ENCODE measurements at regions not wholly inside any gene's neighbourhood (a gene's known extent, or its start where the extent isn't known, plus 50 kb on each side); places are given as distances from the start of the nearest gene placed in this dataset.

- Histone ChIP-seq H3K9ac (ENCODE audit: insufficient read depth, low read length) (no peak overlapping the region), H3K4me2 (ENCODE audit: extremely low read depth, insufficient read depth, low read length) (no peak overlapping the region), H3K27ac (ENCODE audit: insufficient read depth, low read length) (no peak overlapping the region), H2AFZ (ENCODE audit: low read length) (no peak overlapping the region), H4K20me1 (ENCODE audit: control insufficient read depth, extremely low read depth, insufficient read depth, low read length) (no peaks in the 10 kb centered on the region), H3K9me3 (ENCODE audit: control insufficient read depth, insufficient read depth, low read depth, low read length) (no peaks in the 10 kb centered on the region), H3K36me3 (ENCODE audit: control insufficient read depth, insufficient read depth, low read length) (no peaks in the 10 kb centered on the region), H3K4me1 (ENCODE audit: control insufficient read depth, extremely low read depth, insufficient read depth, low read length) (peaks cover 2% of the 10 kb centered on the region), H3K4me3 (replicated peaks in 1 of 4; ENCODE audit: control extremely low read depth in 1 of 4, insufficient read depth in 1 of 4, low read depth in 3 of 4, low read length in 4 of 4) (no peak overlapping the region), H3K27me3 (ENCODE audit: control insufficient read depth, insufficient read depth, low read length) (no peaks in the 10 kb centered on the region), H3K79me2 (ENCODE audit: control insufficient read depth, insufficient read depth, low read length) (no peaks in the 10 kb centered on the region)
- TF ChIP-seq EZH2 (IDR thresholded peaks at IDR 0.05; ENCODE audit: low read length, missing control alignments) (no peak), CTCF (conservative IDR thresholded peaks at IDR 0.05 in 1 of 2, IDR thresholded peaks at IDR 0.05 in 1 of 2; ENCODE audit: low read depth in 1 of 2, low read length in 2 of 2) (no peak)
- DNase-seq (ENCODE audit: low read depth in 2 of 2) = no peak
Observed at GRCh38 chr2:146985753-146986152, 859.1 kb upstream of the ACVR2A start.

- H3K36me3 ChIP-seq (ENCODE audit: control insufficient read depth, insufficient read depth, low read length) = no peaks in the 10 kb centered on the region
- TF ChIP-seq EZH2 (IDR thresholded peaks at IDR 0.05; ENCODE audit: low read length, missing control alignments) (no peak), CTCF (conservative IDR thresholded peaks at IDR 0.05 in 1 of 2, IDR thresholded peaks at IDR 0.05 in 1 of 2; ENCODE audit: low read depth in 1 of 2, low read length in 2 of 2) (no peak)
- H3K27ac ChIP-seq (ENCODE audit: insufficient read depth, low read length) = no peak overlapping the region
- H3K4me2 ChIP-seq (ENCODE audit: extremely low read depth, insufficient read depth, low read length) = no peak overlapping the region
- H3K4me3 ChIP-seq (replicated peaks in 1 of 4; ENCODE audit: control extremely low read depth in 1 of 4, insufficient read depth in 1 of 4, low read depth in 3 of 4, low read length in 4 of 4) = no peak overlapping the region
- H4K20me1 ChIP-seq (ENCODE audit: control insufficient read depth, extremely low read depth, insufficient read depth, low read length) = no peaks in the 10 kb centered on the region
- no peak for DNase-seq (ENCODE audit: low read depth in 2 of 2)
- H2AFZ ChIP-seq (ENCODE audit: low read length) = no peak overlapping the region
- H3K27me3 ChIP-seq (ENCODE audit: control insufficient read depth, insufficient read depth, low read length) = no peaks in the 10 kb centered on the region
- H3K79me2 ChIP-seq (ENCODE audit: control insufficient read depth, insufficient read depth, low read length) = no peaks in the 10 kb centered on the region
- H3K4me1 ChIP-seq (ENCODE audit: control insufficient read depth, extremely low read depth, insufficient read depth, low read length) = peaks cover 2% of the 10 kb centered on the region
- no peaks in the 10 kb centered on the region for H3K9me3 ChIP-seq (ENCODE audit: control insufficient read depth, insufficient read depth, low read depth, low read length)
- no peak overlapping the region for H3K9ac ChIP-seq (ENCODE audit: insufficient read depth, low read length)
Observed at GRCh38 chr2:146984014-146984413, 860.8 kb upstream of the ACVR2A start.

GRCh38 chr2:146982393-146982846, 862.4 kb upstream of the ACVR2A start:
- H3K4me1 ChIP-seq (ENCODE audit: control insufficient read depth, extremely low read depth, insufficient read depth, low read length) = peaks cover 2% of the 10 kb centered on the region
- H3K79me2 ChIP-seq (ENCODE audit: control insufficient read depth, insufficient read depth, low read length) = no peaks in the 10 kb centered on the region
- H3K9me3 ChIP-seq (ENCODE audit: control insufficient read depth, insufficient read depth, low read depth, low read length) = no peaks in the 10 kb centered on the region
- no peak overlapping the region for H3K4me2 ChIP-seq (ENCODE audit: extremely low read depth, insufficient read depth, low read length)
- TF ChIP-seq EZH2 (IDR thresholded peaks at IDR 0.05; ENCODE audit: low read length, missing control alignments) = no peak
- H3K27me3 ChIP-seq (ENCODE audit: control insufficient read depth, insufficient read depth, low read length) = no peaks in the 10 kb centered on the region
- DNase-seq (ENCODE audit: low read depth in 2 of 2) = peak; percentile 94 to 99
- no peaks in the 10 kb centered on the region for H3K36me3 ChIP-seq (ENCODE audit: control insufficient read depth, insufficient read depth, low read length)
- no peaks in the 10 kb centered on the region for H4K20me1 ChIP-seq (ENCODE audit: control insufficient read depth, extremely low read depth, insufficient read depth, low read length)
- no peak overlapping the region for H3K4me3 ChIP-seq (replicated peaks in 1 of 4; ENCODE audit: control extremely low read depth in 1 of 4, insufficient read depth in 1 of 4, low read depth in 3 of 4, low read length in 4 of 4)
- H2AFZ ChIP-seq (ENCODE audit: low read length) = no peak overlapping the region
- H3K27ac ChIP-seq (ENCODE audit: insufficient read depth, low read length) = no peak overlapping the region
- no peak overlapping the region for H3K9ac ChIP-seq (ENCODE audit: insufficient read depth, low read length)

All from fibroblast of lung (primary cell).